Thyroid gland (tissue), 4 donors: ENCODE measurements at regions not wholly inside any gene's neighbourhood (a gene's known extent, or its start where the extent isn't known, plus 50 kb on each side); places are given as distances from the start of the nearest gene placed in this dataset.

ENCODE experiments used
- DNase-seq, 2 donors: peaks; one replicate each; pipeline ENCODE4 v3.0.0-alpha.2; 2019
- H3K27ac ChIP-seq, 3 donors: fragments of 200-600 bp; sonication (generic); 1 replicate in 2 of 3; 2 replicates in 1 of 3; pipeline ENCODE4 v1.5.1; 2016 to 2019; ENCODE audit warnings: mild to moderate bottlenecking in 1 of 3, moderate library complexity in 1 of 3
- H3K27me3 ChIP-seq: fragments of 200-600 bp; sonication (generic); one replicate; pipeline ENCODE4 v1.5.1; 2019
- H3K36me3 ChIP-seq, 2 donors: fragments of 200-600 bp; sonication (generic); one replicate each; pipeline ENCODE4 v1.5.1; 2016 to 2019
- H3K4me1 ChIP-seq, 2 donors: fragments of 200-600 bp; sonication (generic); one replicate each; pipeline ENCODE4 v1.5.1; 2017 to 2019
- H3K4me3 ChIP-seq, 3 donors: fragments of 200-600 bp; sonication (generic); replicated peaks in 1 of 3; 1 replicate in 2 of 3; 2 replicates in 1 of 3; pipeline ENCODE4 v1.5.1; 2016; ENCODE audit warnings: mild to moderate bottlenecking in 1 of 3
- H3K9me3 ChIP-seq: fragments of 200-600 bp; sonication (generic); one replicate; pipeline ENCODE4 v1.5.1; 2017
- POLR2A ChIP-seq, 2 donors: fragments of 450-650 bp; IDR thresholded peaks; one replicate each; pipeline ENCODE4 v1.6.1; 2017; ENCODE audit warnings: antibody characterized with exemption in 2 of 2, mild to moderate bottlenecking in 2 of 2, moderate library complexity in 1 of 2
- WGBS, 2 donors: methylation state at CpG; one replicate each; pipeline ENCODE4 v1.1.5; 2017; 5-methylcytosine and 5-hydroxymethylcytosine counted together
- intact Hi-C: fragments of 100-400 bp; cut with DNase I; formaldehyde crosslinking; loops from one replicate; pipeline ENCODE4 v1.15.1; 2023
- TF ChIP-seq, protein P1 (sequence below), 6 experiments: fragments of 200-600 bp in 3 of 6; fragments of 450-650 bp in 3 of 6; sonication (generic) in 3 of 6; IDR thresholded peaks; one replicate each; pipeline ENCODE4 v1.5.1; 2016 to 2019; ENCODE audit warnings: antibody characterized with exemption in 6 of 6, mild to moderate bottlenecking in 2 of 6, inconsistent platforms in 1 of 6, moderate library complexity in 1 of 6

DNA sequence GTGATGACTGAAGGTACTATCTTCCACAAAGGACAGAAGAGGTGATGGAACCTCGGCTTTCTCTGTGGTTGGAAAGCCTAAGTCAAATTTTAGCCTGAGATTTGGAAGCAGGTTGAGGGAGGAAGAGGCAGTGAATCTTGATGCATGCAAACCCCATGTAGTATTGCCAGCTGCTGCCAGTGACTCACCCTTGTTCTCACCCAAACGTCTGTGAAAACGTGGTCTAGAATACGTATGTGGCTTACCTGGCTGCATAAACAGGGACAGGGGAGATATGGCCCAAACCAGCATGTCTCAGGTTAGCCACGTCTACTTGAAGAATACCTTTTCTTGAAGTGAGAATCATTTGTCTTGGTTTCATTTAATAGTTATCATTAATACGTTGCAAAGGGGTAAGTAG is 438.0 kb upstream of the MAF start:
- Histone ChIP-seq H3K27me3 (no peaks in the 10 kb centered on the region), H3K4me1 (peaks cover 4 to 6% of the 10 kb centered on the region in 2 donors), H3K36me3 (no peaks in the 10 kb centered on the region), H3K27ac (no peak overlapping the region), H3K9me3 (no peaks in the 10 kb centered on the region), H3K4me3 (no peak overlapping the region)
- WGBS, 2 donors = 87 to 88% methylated on average over 6 of the region's 6 CpGs
- TF ChIP-seq, protein P1, sequence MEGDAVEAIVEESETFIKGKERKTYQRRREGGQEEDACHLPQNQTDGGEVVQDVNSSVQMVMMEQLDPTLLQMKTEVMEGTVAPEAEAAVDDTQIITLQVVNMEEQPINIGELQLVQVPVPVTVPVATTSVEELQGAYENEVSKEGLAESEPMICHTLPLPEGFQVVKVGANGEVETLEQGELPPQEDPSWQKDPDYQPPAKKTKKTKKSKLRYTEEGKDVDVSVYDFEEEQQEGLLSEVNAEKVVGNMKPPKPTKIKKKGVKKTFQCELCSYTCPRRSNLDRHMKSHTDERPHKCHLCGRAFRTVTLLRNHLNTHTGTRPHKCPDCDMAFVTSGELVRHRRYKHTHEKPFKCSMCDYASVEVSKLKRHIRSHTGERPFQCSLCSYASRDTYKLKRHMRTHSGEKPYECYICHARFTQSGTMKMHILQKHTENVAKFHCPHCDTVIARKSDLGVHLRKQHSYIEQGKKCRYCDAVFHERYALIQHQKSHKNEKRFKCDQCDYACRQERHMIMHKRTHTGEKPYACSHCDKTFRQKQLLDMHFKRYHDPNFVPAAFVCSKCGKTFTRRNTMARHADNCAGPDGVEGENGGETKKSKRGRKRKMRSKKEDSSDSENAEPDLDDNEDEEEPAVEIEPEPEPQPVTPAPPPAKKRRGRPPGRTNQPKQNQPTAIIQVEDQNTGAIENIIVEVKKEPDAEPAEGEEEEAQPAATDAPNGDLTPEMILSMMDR (IDR thresholded peaks at IDR 0.05) = no peak
- no peak for TF ChIP-seq POLR2A (IDR thresholded peaks at IDR 0.05)
- intact Hi-C loops = no loop called here
- DNase-seq = no peak

DNA sequence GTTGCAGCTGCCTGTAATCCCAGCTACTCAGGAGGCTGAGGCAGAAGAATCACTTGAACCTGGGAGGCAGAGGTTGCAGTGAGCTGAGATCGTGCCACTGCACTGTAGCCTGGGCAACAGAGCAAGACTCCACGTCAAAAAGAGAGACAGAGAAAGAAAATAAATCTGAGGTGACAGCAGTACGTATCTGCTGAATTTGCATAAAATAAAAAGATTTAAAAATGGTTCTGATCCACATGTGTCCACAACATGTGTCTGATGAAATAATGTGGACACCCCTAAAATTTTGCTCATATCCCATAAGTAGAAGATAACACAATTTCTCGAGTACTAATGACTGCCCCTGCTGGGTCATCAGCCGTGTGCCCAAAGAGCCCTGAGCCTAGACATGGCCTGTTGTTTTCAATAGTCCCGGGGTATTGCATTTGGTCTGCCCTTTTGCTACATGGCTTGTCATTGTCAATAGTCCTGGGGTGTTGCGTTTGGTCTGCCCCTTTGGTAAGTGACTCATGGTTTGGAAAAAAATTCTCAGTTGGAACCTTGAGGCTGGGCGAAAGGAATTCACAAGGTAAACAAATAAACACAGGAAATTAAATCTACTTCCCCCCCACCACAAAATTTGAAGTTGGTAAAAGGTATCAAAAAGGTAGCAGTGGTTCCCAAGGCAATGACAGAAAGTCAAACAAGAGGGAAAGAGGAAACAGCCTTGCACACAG is 434.6 kb upstream of the MAF start:
- WGBS, 2 donors = 90 to 93% methylated on average over 8 of the region's 8 CpGs
- H3K9me3 ChIP-seq = no peaks in the 10 kb centered on the region
- intact Hi-C loops = no loop called here
- peaks cover 4 to 6% of the 10 kb centered on the region in 2 donors for H3K4me1 ChIP-seq
- no peak overlapping the region for H3K27ac ChIP-seq
- H3K27me3 ChIP-seq = no peaks in the 10 kb centered on the region
- no peak overlapping the region for H3K4me3 ChIP-seq
- no peak for TF ChIP-seq POLR2A (IDR thresholded peaks at IDR 0.05)
- TF ChIP-seq, protein P1 (IDR thresholded peaks at IDR 0.05) = no peak
- DNase-seq = no peak
- H3K36me3 ChIP-seq = no peaks in the 10 kb centered on the region

DNA sequence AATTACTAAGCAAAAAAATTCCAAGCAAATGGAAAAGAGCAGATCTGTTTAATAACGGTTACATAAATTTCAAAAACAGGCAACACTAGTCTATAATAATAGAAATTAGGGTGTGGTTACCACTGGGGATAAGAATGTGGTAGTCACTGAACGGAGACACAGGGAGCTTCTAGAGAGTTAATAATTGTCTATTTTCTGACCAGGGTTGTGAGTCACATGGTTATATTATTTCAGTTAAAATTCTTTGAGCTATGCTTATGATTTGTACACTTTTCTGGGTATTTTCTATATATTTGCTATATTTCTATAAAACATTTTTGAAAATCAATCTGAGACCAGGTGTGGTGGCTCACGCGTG is 433.9 kb upstream of the MAF start:
- Histone ChIP-seq H3K4me3 (no peak overlapping the region), H3K4me1 (peaks cover 4 to 6% of the 10 kb centered on the region in 2 donors), H3K9me3 (no peaks in the 10 kb centered on the region), H3K36me3 (no peaks in the 10 kb centered on the region), H3K27ac (no peak overlapping the region), H3K27me3 (no peaks in the 10 kb centered on the region)
- intact Hi-C loops = no loop called here
- WGBS, 2 donors = 94 to 95% methylated on average over 4 of the region's 4 CpGs
- TF ChIP-seq, protein P1 (IDR thresholded peaks at IDR 0.05) = no peak
- TF ChIP-seq POLR2A (IDR thresholded peaks at IDR 0.05) = no peak
- no peak for DNase-seq

DNA sequence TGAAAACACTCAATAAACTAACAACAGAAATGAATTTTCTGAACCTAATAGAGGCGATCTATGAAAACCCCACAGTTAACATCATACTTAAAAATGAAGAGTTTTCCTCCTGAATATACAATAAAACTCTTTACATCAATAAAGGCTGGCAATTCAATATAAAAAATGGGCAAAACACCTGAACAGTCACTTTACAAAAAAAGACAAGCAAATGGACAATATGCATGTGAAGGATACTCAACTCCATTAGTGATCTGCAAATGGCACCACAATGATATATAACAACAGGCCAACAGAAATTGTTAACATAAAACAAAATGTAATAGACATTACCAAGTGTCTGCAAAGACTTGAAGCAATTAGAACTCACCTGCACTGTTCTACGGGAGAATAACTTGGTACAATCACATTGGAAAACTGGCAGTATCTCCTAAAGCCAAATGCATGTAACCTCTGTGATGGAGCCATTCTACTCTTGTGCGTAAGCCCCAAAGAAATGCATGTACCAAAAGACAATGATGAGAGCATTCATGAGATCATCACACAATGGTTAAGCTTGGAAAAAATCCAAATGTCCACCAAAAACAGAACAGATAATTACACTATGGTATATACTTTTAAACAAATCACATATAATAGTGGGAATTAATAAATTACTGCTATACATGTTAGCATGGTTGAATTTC is 433.4 kb upstream of the MAF start:
- no peak overlapping the region for H3K4me3 ChIP-seq
- DNase-seq = no peak
- WGBS, 2 donors = 97 to 99% methylated on average over 3 of the region's 3 CpGs
- H3K4me1 ChIP-seq = peaks cover 4 to 6% of the 10 kb centered on the region in 2 donors
- H3K27me3 ChIP-seq = no peaks in the 10 kb centered on the region
- intact Hi-C loops = no loop called here
- no peaks in the 10 kb centered on the region for H3K36me3 ChIP-seq
- no peaks in the 10 kb centered on the region for H3K9me3 ChIP-seq
- H3K27ac ChIP-seq = no peak overlapping the region
- TF ChIP-seq POLR2A (IDR thresholded peaks at IDR 0.05) = no peak
- TF ChIP-seq, protein P1 (IDR thresholded peaks at IDR 0.05) = no peak

DNA sequence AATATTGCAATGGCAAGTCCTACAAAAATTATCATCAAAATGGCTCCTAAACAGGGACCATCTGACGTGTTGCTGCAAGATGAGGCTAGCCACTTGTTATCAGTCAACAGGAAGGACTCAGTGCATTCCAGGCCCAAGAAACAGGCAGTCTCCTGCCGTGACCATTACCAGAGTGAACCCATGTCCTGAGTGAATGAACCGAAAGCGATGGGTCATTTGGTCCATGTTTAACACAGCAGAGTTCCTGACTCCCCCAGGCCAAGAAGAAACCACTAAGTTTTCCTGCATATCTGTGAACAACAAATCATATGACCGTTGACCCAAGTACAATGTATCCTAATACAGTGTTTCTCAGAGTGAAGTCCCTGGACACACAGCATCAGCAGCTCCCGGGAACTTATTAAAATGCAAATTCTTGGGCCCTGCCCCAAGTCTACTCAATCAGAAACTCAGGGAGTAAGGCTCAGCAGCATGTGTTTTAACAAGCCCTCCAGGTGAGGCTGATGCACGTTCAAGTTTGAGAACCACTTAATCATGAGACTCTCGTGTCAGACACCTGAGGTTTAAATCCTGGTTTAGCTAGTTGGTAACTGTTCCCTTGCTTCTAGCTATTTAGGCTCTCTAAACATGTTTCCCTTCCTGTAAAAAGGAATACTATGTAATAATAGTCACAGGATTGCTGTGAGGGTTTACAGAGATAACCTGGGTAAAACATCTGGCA is 429.4 kb upstream of the MAF start:
- intact Hi-C loops = no loop called here
- Histone ChIP-seq H3K9me3 (no peaks in the 10 kb centered on the region), H3K4me3 (no peak overlapping the region), H3K27ac (no peak overlapping the region), H3K36me3 (no peaks in the 10 kb centered on the region), H3K27me3 (no peaks in the 10 kb centered on the region), H3K4me1 (no peaks in the 10 kb centered on the region)
- TF ChIP-seq, protein P1 (IDR thresholded peaks at IDR 0.05) = no peak
- TF ChIP-seq POLR2A (IDR thresholded peaks at IDR 0.05) = no peak
- DNase-seq = no peak
- 72 to 77% methylated on average over 8 of the region's 8 CpGs for WGBS, 2 donors
